ENCODE measurements at regions not wholly inside any gene's neighbourhood (a gene's known extent, or its start where the extent isn't known, plus 50 kb on each side); places are given as distances from the start of the nearest gene placed in this dataset.

- Histone ChIP-seq H3K36me3 (ENCODE audit: control insufficient read depth, insufficient read depth, low read length) (no peaks in the 10 kb centered on the region), H3K4me3 (ENCODE audit: low read length) (no peak overlapping the region), H3K4me1 (ENCODE audit: control insufficient read depth, insufficient read depth, low read length) (no peaks in the 10 kb centered on the region), H3K9me3 (ENCODE audit: control insufficient read depth, low read length) (no peaks in the 10 kb centered on the region), H3K27me3 (ENCODE audit: control insufficient read depth, insufficient read depth, low read length) (no peaks in the 10 kb centered on the region), H3K9ac (ENCODE audit: low read length) (no peak overlapping the region)
Observed at GRCh38 chr3:124260206-124260915, 268.4 kb upstream of the ROPN1 start.

- H3K4me1 ChIP-seq (ENCODE audit: control insufficient read depth, insufficient read depth, low read length), result no peaks in the 10 kb centered on the region
- H3K9me3 ChIP-seq (ENCODE audit: control insufficient read depth, low read length), result no peaks in the 10 kb centered on the region
- no peak overlapping the region for H3K4me3 ChIP-seq (ENCODE audit: low read length)
- H3K27me3 ChIP-seq (ENCODE audit: control insufficient read depth, insufficient read depth, low read length), result no peaks in the 10 kb centered on the region
- H3K9ac ChIP-seq (ENCODE audit: low read length), result no peak overlapping the region
- no peaks in the 10 kb centered on the region for H3K36me3 ChIP-seq (ENCODE audit: control insufficient read depth, insufficient read depth, low read length)
Observed at GRCh38 chr3:124261306-124261705, 269.4 kb upstream of the ROPN1 start.

- no peaks in the 10 kb centered on the region for H3K9me3 ChIP-seq (ENCODE audit: control insufficient read depth, low read length)
- no peaks in the 10 kb centered on the region for H3K27me3 ChIP-seq (ENCODE audit: control insufficient read depth, insufficient read depth, low read length)
- no peak overlapping the region for H3K9ac ChIP-seq (ENCODE audit: low read length)
- H3K4me1 ChIP-seq (ENCODE audit: control insufficient read depth, insufficient read depth, low read length), result no peaks in the 10 kb centered on the region
- H3K36me3 ChIP-seq (ENCODE audit: control insufficient read depth, insufficient read depth, low read length), result no peaks in the 10 kb centered on the region
- no peak overlapping the region for H3K4me3 ChIP-seq (ENCODE audit: low read length)
Observed at GRCh38 chr3:124263168-124263567, 271.2 kb upstream of the ROPN1 start.

GRCh38 chr3:124264346-124264745 is 272.4 kb upstream of the ROPN1 start:
- Histone ChIP-seq H3K4me3 (ENCODE audit: low read length) (no peak overlapping the region), H3K9ac (ENCODE audit: low read length) (no peak overlapping the region), H3K36me3 (ENCODE audit: control insufficient read depth, insufficient read depth, low read length) (no peaks in the 10 kb centered on the region), H3K9me3 (ENCODE audit: control insufficient read depth, low read length) (no peaks in the 10 kb centered on the region), H3K4me1 (ENCODE audit: control insufficient read depth, insufficient read depth, low read length) (no peaks in the 10 kb centered on the region), H3K27me3 (ENCODE audit: control insufficient read depth, insufficient read depth, low read length) (no peaks in the 10 kb centered on the region)

- Histone ChIP-seq H3K4me3 (ENCODE audit: low read length) (no peak overlapping the region), H3K9me3 (ENCODE audit: control insufficient read depth, low read length) (no peaks in the 10 kb centered on the region), H3K27me3 (ENCODE audit: control insufficient read depth, insufficient read depth, low read length) (no peaks in the 10 kb centered on the region), H3K4me1 (ENCODE audit: control insufficient read depth, insufficient read depth, low read length) (no peaks in the 10 kb centered on the region), H3K36me3 (ENCODE audit: control insufficient read depth, insufficient read depth, low read length) (no peaks in the 10 kb centered on the region), H3K9ac (ENCODE audit: low read length) (no peak overlapping the region)
Observed at GRCh38 chr3:124266487-124266886, 274.6 kb upstream of the ROPN1 start.

GRCh38 chr3:124267406-124267805 is 275.5 kb upstream of the ROPN1 start:
- H3K27me3 ChIP-seq (ENCODE audit: control insufficient read depth, insufficient read depth, low read length), result no peaks in the 10 kb centered on the region

GRCh38 chr3:124268355-124268754 is 276.4 kb upstream of the ROPN1 start:
- no peaks in the 10 kb centered on the region for H3K36me3 ChIP-seq (ENCODE audit: control insufficient read depth, insufficient read depth, low read length)
- no peaks in the 10 kb centered on the region for H3K27me3 ChIP-seq (ENCODE audit: control insufficient read depth, insufficient read depth, low read length)

More at GRCh38 chr3:124267406-124267805, 275.5 kb upstream of the ROPN1 start:
- H3K4me3 ChIP-seq (ENCODE audit: low read length), result no peak overlapping the region
- H3K9me3 ChIP-seq (ENCODE audit: control insufficient read depth, low read length), result no peaks in the 10 kb centered on the region
- no peaks in the 10 kb centered on the region for H3K4me1 ChIP-seq (ENCODE audit: control insufficient read depth, insufficient read depth, low read length)
- no peaks in the 10 kb centered on the region for H3K36me3 ChIP-seq (ENCODE audit: control insufficient read depth, insufficient read depth, low read length)
- no peak overlapping the region for H3K9ac ChIP-seq (ENCODE audit: low read length)

GRCh38 chr3:124269619-124270018 is 277.7 kb upstream of the ROPN1 start:
- Histone ChIP-seq H3K9me3 (ENCODE audit: control insufficient read depth, low read length) (no peaks in the 10 kb centered on the region), H3K27me3 (ENCODE audit: control insufficient read depth, insufficient read depth, low read length) (no peaks in the 10 kb centered on the region), H3K36me3 (ENCODE audit: control insufficient read depth, insufficient read depth, low read length) (no peaks in the 10 kb centered on the region), H3K9ac (ENCODE audit: low read length) (no peak overlapping the region), H3K4me3 (ENCODE audit: low read length) (no peak overlapping the region), H3K4me1 (ENCODE audit: control insufficient read depth, insufficient read depth, low read length) (no peaks in the 10 kb centered on the region)

More at GRCh38 chr3:124268355-124268754, 276.4 kb upstream of the ROPN1 start:
- Histone ChIP-seq H3K4me3 (ENCODE audit: low read length) (no peak overlapping the region), H3K9ac (ENCODE audit: low read length) (no peak overlapping the region), H3K9me3 (ENCODE audit: control insufficient read depth, low read length) (no peaks in the 10 kb centered on the region), H3K4me1 (ENCODE audit: control insufficient read depth, insufficient read depth, low read length) (no peaks in the 10 kb centered on the region)

- no peaks in the 10 kb centered on the region for H3K36me3 ChIP-seq (ENCODE audit: control insufficient read depth, insufficient read depth, low read length)
- no peak overlapping the region for H3K4me3 ChIP-seq (ENCODE audit: low read length)
- no peaks in the 10 kb centered on the region for H3K9me3 ChIP-seq (ENCODE audit: control insufficient read depth, low read length)
- H3K27me3 ChIP-seq (ENCODE audit: control insufficient read depth, insufficient read depth, low read length), result no peaks in the 10 kb centered on the region
- no peak overlapping the region for H3K9ac ChIP-seq (ENCODE audit: low read length)
- no peaks in the 10 kb centered on the region for H3K4me1 ChIP-seq (ENCODE audit: control insufficient read depth, insufficient read depth, low read length)
Observed at GRCh38 chr3:124272605-124273151, 280.8 kb upstream of the ROPN1 start.

- no peak overlapping the region for H3K4me3 ChIP-seq (ENCODE audit: low read length)
- H3K27me3 ChIP-seq (ENCODE audit: control insufficient read depth, insufficient read depth, low read length), result no peaks in the 10 kb centered on the region
- H3K9me3 ChIP-seq (ENCODE audit: control insufficient read depth, low read length), result no peaks in the 10 kb centered on the region
- no peak overlapping the region for H3K9ac ChIP-seq (ENCODE audit: low read length)
- H3K36me3 ChIP-seq (ENCODE audit: control insufficient read depth, insufficient read depth, low read length), result no peaks in the 10 kb centered on the region
- H3K4me1 ChIP-seq (ENCODE audit: control insufficient read depth, insufficient read depth, low read length), result no peaks in the 10 kb centered on the region
Observed at GRCh38 chr3:124273651-124274050, 281.7 kb upstream of the ROPN1 start.

- Histone ChIP-seq H3K36me3 (ENCODE audit: control insufficient read depth, insufficient read depth, low read length) (no peaks in the 10 kb centered on the region), H3K27me3 (ENCODE audit: control insufficient read depth, insufficient read depth, low read length) (no peaks in the 10 kb centered on the region), H3K9ac (ENCODE audit: low read length) (no peak overlapping the region), H3K9me3 (ENCODE audit: control insufficient read depth, low read length) (no peaks in the 10 kb centered on the region), H3K4me3 (ENCODE audit: low read length) (no peak overlapping the region), H3K4me1 (ENCODE audit: control insufficient read depth, insufficient read depth, low read length) (no peaks in the 10 kb centered on the region)
Observed at GRCh38 chr3:124274051-124274450, 282.1 kb upstream of the ROPN1 start.

- H3K36me3 ChIP-seq (ENCODE audit: control insufficient read depth, insufficient read depth, low read length), result no peaks in the 10 kb centered on the region
- no peak overlapping the region for H3K9ac ChIP-seq (ENCODE audit: low read length)
- H3K4me3 ChIP-seq (ENCODE audit: low read length), result no peak overlapping the region
- H3K27me3 ChIP-seq (ENCODE audit: control insufficient read depth, insufficient read depth, low read length), result no peaks in the 10 kb centered on the region
- no peaks in the 10 kb centered on the region for H3K4me1 ChIP-seq (ENCODE audit: control insufficient read depth, insufficient read depth, low read length)
- no peaks in the 10 kb centered on the region for H3K9me3 ChIP-seq (ENCODE audit: control insufficient read depth, low read length)
Observed at GRCh38 chr3:124275412-124275811, 283.5 kb upstream of the ROPN1 start.

Data from mucosa of stomach (tissue), 1 donor.